Heart left ventricle (tissue), 16 donors: ENCODE measurements at regions not wholly inside any gene's neighbourhood (a gene's known extent, or its start where the extent isn't known, plus 50 kb on each side); places are given as distances from the start of the nearest gene placed in this dataset.

Experiments
- ATAC-seq, 4 donors: fragments of 200-7000 bp; cut with Tn5 transposase; one replicate each; pipeline ENCODE4 v1.9.1; 2020 to 2022; ENCODE audit warnings: moderate library complexity in 4 of 4, mild to moderate bottlenecking in 3 of 4, moderate number of reproducible peaks in 1 of 4
- DNase-seq, 5 donors: peaks; one replicate each; pipeline ENCODE4 v3.0.0-alpha.2; 2020
- H3K27ac ChIP-seq, 12 donors: fragments of 200-600 bp; sonication (generic) in 4 of 12; one replicate each; pipeline versions ENCODE4 v1.5.0 to v1.8.0; 2016 to 2022; ENCODE audit warnings: mild to moderate bottlenecking in 2 of 12
- H3K27me3 ChIP-seq, 9 donors: fragments of 200-600 bp; sonication (generic) in 2 of 9; one replicate each; pipeline versions ENCODE4 v1.5.1 to v1.8.0; 2016 to 2022; ENCODE audit warnings: mild to moderate bottlenecking in 3 of 9
- H3K36me3 ChIP-seq, 9 donors: fragments of 200-600 bp; sonication (generic) in 2 of 9; one replicate each; pipeline versions ENCODE4 v1.5.0 to v1.8.0; 2018 to 2022; ENCODE audit warnings: mild to moderate bottlenecking in 2 of 9
- H3K4me1 ChIP-seq, 12 donors: fragments of 200-600 bp; sonication (generic) in 4 of 12; one replicate each; pipeline versions ENCODE4 v1.5.0 to v1.8.0; 2016 to 2022; ENCODE audit warnings: mild to moderate bottlenecking in 3 of 12
- H3K4me3 ChIP-seq, 12 donors: fragments of 200-600 bp; sonication (generic) in 4 of 12; one replicate each; pipeline versions ENCODE4 v1.5.0 to v1.8.0; 2017 to 2022; ENCODE audit warnings: mild to moderate bottlenecking in 9 of 12, moderate library complexity in 4 of 12
- H3K9me3 ChIP-seq, 12 donors: fragments of 200-600 bp; sonication (generic) in 4 of 12; one replicate each; pipeline versions ENCODE4 v1.5.0 to v1.8.0; 2016 to 2022; ENCODE audit warnings: mild to moderate bottlenecking in 1 of 12
- POLR2A ChIP-seq, 2 donors: fragments of 450-650 bp; IDR thresholded peaks; one replicate each; pipeline ENCODE4 v1.6.1; 2017; ENCODE audit warnings: antibody characterized with exemption in 2 of 2, mild to moderate bottlenecking in 2 of 2, moderate library complexity in 2 of 2
- WGBS, 4 donors: extraction: QIAGEN DNeasy Blood & Tissue Kit in 2 of 4; methylation state at CpG; one replicate each; pipeline versions ENCODE4 v1.1.5 to v1.1.7; 2013 to 2018; 5-methylcytosine and 5-hydroxymethylcytosine counted together
- intact Hi-C, 10 donors: fragments of 100-400 bp; cut with DNase I; formaldehyde crosslinking; loops; one replicate each; pipeline versions ENCODE4 v1.11.1 to v1.14.2; 2022
- TF ChIP-seq, protein P1 (sequence below), 12 donors: fragments of 200-600 bp; sonication (generic) in 4 of 12; IDR thresholded peaks; one replicate each; pipeline versions ENCODE4 v1.5.0 to v1.8.0; 2018 to 2022; ENCODE audit warnings: antibody characterized with exemption in 12 of 12, mild to moderate bottlenecking in 5 of 12
- donor health status: ischemic (EF 13 %, LVEDD 7.1; RV severe dilation, severe dysfunction).
- donor health status: healthy with polysubstance abuse.
- donor health status: DM: no; HTN: yes; CAD: no.
- donor health status: DM: no; HTN: no; CAD: no.
- donor health status: ischemic (EF 25% LVEDD 6.9; RV normal size, moderate dysfunction).
- donor health status: ischemic (EF 25% LVEDD 5.7; RV mildly dilated, moderate dysfunction).
- donor health status: healthy.
- donor health status: DM: yes; HTN: yes; CAD: no.
- donor health status: ischemic (EF 35%, LVEDD 5.7; RV mildly dilated, moderate dysfunction).
- donor health status: nonischemic (EF 11% LVEDD 7.7; RV severe dilation, severe dysfunction).
- donor health status: DM: yes; HTN: yes; CAD: no.
- donor health status: PGD.
- donor health status: ischemic (EF 29% LVEDD 5.4; RV normal size, mild dysfunction).
- donor health status: nonischemic (EF 23%, LVEDD 6.1; RV moderate dilation, normal function).

DNA sequence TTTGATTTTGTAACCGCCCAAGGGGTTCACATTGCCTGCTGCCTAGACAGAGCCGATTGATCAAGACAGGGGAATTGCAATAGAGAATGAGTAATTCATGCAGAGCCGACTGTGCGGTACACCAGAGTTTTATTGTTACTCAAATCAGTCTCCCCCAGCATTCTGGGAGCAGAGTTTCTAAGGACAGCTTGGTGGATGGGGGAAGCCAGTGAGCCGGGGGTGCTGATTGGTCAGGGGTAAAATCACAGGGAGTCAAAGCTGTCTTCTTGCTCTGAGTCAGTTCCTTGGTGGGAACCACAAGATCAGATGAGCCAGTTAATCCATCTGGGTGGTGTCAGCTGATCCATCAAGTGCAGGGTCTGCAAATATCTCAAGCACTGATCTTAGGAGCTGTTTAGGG is 60.0 kb upstream of the EZR start:
- 87 to 96% (median 95%) methylated on average over 5 of the region's 5 CpGs for WGBS, 4 donors
- Histone ChIP-seq H3K4me1 (no peaks in the 10 kb centered on the region), H3K27me3 (no peaks in the 10 kb centered on the region), H3K36me3 (no peaks in the 10 kb centered on the region), H3K27ac (no peak overlapping the region), H3K9me3 (peaks cover 0 to 14% (median 2%) of the 10 kb centered on the region in 12 donors), H3K4me3 (no peak overlapping the region)
- ATAC-seq, result no peak
- TF ChIP-seq, protein P1, sequence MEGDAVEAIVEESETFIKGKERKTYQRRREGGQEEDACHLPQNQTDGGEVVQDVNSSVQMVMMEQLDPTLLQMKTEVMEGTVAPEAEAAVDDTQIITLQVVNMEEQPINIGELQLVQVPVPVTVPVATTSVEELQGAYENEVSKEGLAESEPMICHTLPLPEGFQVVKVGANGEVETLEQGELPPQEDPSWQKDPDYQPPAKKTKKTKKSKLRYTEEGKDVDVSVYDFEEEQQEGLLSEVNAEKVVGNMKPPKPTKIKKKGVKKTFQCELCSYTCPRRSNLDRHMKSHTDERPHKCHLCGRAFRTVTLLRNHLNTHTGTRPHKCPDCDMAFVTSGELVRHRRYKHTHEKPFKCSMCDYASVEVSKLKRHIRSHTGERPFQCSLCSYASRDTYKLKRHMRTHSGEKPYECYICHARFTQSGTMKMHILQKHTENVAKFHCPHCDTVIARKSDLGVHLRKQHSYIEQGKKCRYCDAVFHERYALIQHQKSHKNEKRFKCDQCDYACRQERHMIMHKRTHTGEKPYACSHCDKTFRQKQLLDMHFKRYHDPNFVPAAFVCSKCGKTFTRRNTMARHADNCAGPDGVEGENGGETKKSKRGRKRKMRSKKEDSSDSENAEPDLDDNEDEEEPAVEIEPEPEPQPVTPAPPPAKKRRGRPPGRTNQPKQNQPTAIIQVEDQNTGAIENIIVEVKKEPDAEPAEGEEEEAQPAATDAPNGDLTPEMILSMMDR (IDR thresholded peaks at IDR 0.05), result no peak
- TF ChIP-seq POLR2A (IDR thresholded peaks at IDR 0.05), result no peak
- intact Hi-C loops, result no loop called here
- no peak for DNase-seq

GRCh38 chr6:158877716-158878115 is 58.5 kb upstream of the EZR start:
- no peak for TF ChIP-seq POLR2A (IDR thresholded peaks at IDR 0.05)
- TF ChIP-seq, protein P1 (IDR thresholded peaks at IDR 0.05), result no peak
- H3K4me1 ChIP-seq, result no peaks in the 10 kb centered on the region
- H3K4me3 ChIP-seq, result no peak overlapping the region
- DNase-seq, result no peak
- no peak overlapping the region for H3K27ac ChIP-seq
- 91 to 100% (median 97%) methylated on average over 1 of the region's 1 CpG for WGBS, 4 donors
- peaks cover 0 to 14% (median 2%) of the 10 kb centered on the region in 12 donors for H3K9me3 ChIP-seq
- H3K36me3 ChIP-seq, result no peaks in the 10 kb centered on the region
- H3K27me3 ChIP-seq, result no peaks in the 10 kb centered on the region
- ATAC-seq, result no peak
- intact Hi-C loops, result no loop called here

- Histone ChIP-seq H3K4me1 (no peaks in the 10 kb centered on the region), H3K27ac (no peak overlapping the region), H3K27me3 (no peaks in the 10 kb centered on the region), H3K9me3 (peaks cover 0 to 14% (median 2%) of the 10 kb centered on the region in 12 donors), H3K4me3 (no peak overlapping the region), H3K36me3 (no peaks in the 10 kb centered on the region)
- intact Hi-C loops, result no loop called here
- no peak for ATAC-seq
- no peak for TF ChIP-seq POLR2A (IDR thresholded peaks at IDR 0.05)
- TF ChIP-seq, protein P1 (IDR thresholded peaks at IDR 0.05), result no peak
- 89 to 95% (median 92%) methylated on average over 1 of the region's 1 CpG for WGBS, 4 donors
- no peak for DNase-seq
Measured at GRCh38 chr6:158876886-158877285, 57.7 kb upstream of the EZR start.

DNA sequence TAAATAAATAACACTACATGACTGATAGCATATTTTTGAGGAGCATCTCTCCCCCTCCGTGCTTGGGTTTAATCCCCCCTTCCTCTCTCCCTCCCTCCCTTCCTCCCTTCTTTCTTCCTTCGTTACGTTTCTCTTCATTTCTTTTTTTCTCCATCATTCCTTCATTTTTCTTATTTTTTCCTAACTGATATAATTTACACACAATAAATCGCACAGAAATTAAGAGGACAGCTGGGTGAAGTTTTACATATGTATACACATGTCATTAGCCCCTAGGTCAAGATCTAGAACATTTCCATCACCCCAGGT is 51.4 kb upstream of the EZR start:
- no peak overlapping the region for H3K27ac ChIP-seq
- no peak for TF ChIP-seq POLR2A (IDR thresholded peaks at IDR 0.05)
- TF ChIP-seq, protein P1 (IDR thresholded peaks at IDR 0.05), result no peak
- intact Hi-C loops, result no loop called here
- ATAC-seq (no peak), DNase-seq (no peak)
- no peaks in the 10 kb centered on the region for H3K27me3 ChIP-seq
- WGBS, 4 donors, result 95 to 99% (median 96%) methylated on average over 4 of the region's 4 CpGs
- peaks cover 0 to 20% (median 4%) of the 10 kb centered on the region in 12 donors for H3K4me1 ChIP-seq
- peak overlapping the region in 1 of 12 donors; percentile 63 for H3K4me3 ChIP-seq
- H3K9me3 ChIP-seq, result no peaks in the 10 kb centered on the region
- no peaks in the 10 kb centered on the region for H3K36me3 ChIP-seq
